IMR-90 (cell line): ENCODE measurements at regions not wholly inside any gene's neighbourhood (a gene's known extent, or its start where the extent isn't known, plus 50 kb on each side); places are given as distances from the start of the nearest gene placed in this dataset.

Source experiments
- ATAC-seq: fragments of 200-7000 bp; cut with Tn5 transposase; 2 replicates; pipeline ENCODE4 v1.9.1; 2020; ENCODE audit warnings: low read depth, mild to moderate bottlenecking, moderate library complexity
- BruUV-seq: library from RNA; stranded (reverse); fragments of 400-500 nt; replicated peaks from 2 replicates; lab custom pipeline; 2021; lab: Mats Ljungman, UMichigan
- CTCF ChIA-PET: fragments of 300-600 bp; formaldehyde crosslinking; extraction: SDS; loops from one replicate; lab custom pipeline; 2021; ENCODE audit warnings: antibody characterized with exemption; lab: Yijun Ruan, JAX
- POLR2A ChIA-PET: fragments of 300-600 bp; sonication (Branson Sonifier 250); formaldehyde crosslinking; loops from one replicate; lab custom pipeline; 2022; ENCODE audit warnings: antibody characterized with exemption; ENCODE audit not compliant: unreplicated experiment; lab: Charles Lee
- DNase-seq: peaks from one replicate; pipeline ENCODE4 v3.0.0; 2013
- H2AFZ ChIP-seq: replicated peaks from 2 replicates; pipeline ENCODE3; 2013; ENCODE audit warnings: low read length, mild to moderate bottlenecking; ENCODE audit not compliant: poor library complexity
- H2AK5ac ChIP-seq: 2 replicates; pipeline ENCODE4 v1.6.1; 2013; ENCODE audit warnings: low read depth, low read length, inconsistent platforms
- H2AK9ac ChIP-seq: replicated peaks from 2 replicates; pipeline ENCODE3; 2013; ENCODE audit warnings: mild to moderate bottlenecking, low read depth, low read length, moderate library complexity; ENCODE audit not compliant: poor library complexity
- H2BK120ac ChIP-seq: 2 replicates; pipeline ENCODE4 v1.6.1; 2013; ENCODE audit warnings: low read depth, low read length, inconsistent platforms
- H2BK15ac ChIP-seq: 3 replicates; pipeline ENCODE4 v1.6.1; 2013; ENCODE audit warnings: low read depth, low read length, inconsistent platforms
- H2BK20ac ChIP-seq: 2 replicates; pipeline ENCODE4 v1.6.1; 2013; ENCODE audit warnings: low read depth, mild to moderate bottlenecking, inconsistent platforms, low read length, moderate library complexity
- H2BK5ac ChIP-seq: 2 replicates; pipeline ENCODE4 v1.6.1; 2013; ENCODE audit warnings: mild to moderate bottlenecking, low read depth, low read length, inconsistent platforms; ENCODE audit not compliant: poor library complexity, severe bottlenecking
- H3K14ac ChIP-seq: replicated peaks from 2 replicates; pipeline ENCODE4 v1.6.1; 2013; ENCODE audit warnings: low read depth, low read length, inconsistent platforms
- H3K18ac ChIP-seq: 2 replicates; pipeline ENCODE4 v1.6.1; 2013; ENCODE audit warnings: low read depth, low read length, control low read depth
- H3K23ac ChIP-seq: 2 replicates; pipeline ENCODE4 v1.6.1; 2013; ENCODE audit warnings: low read depth, low read length, inconsistent platforms
- H3K27ac ChIP-seq: 2 replicates; pipeline ENCODE4 v1.5.1; 2013; ENCODE audit warnings: mild to moderate bottlenecking, control low read depth, low read length; ENCODE audit not compliant: insufficient read depth
- H3K27me3 ChIP-seq: 2 replicates; pipeline ENCODE4 v1.6.1; 2013; ENCODE audit warnings: low read length; ENCODE audit not compliant: control insufficient read depth, insufficient read depth
- H3K36me3 ChIP-seq: 2 replicates; pipeline ENCODE4 v1.6.1; 2013; ENCODE audit warnings: low read length, mixed read lengths; ENCODE audit not compliant: control insufficient read depth, insufficient read depth
- H3K4ac ChIP-seq: 2 replicates; pipeline ENCODE4 v1.6.1; 2013; ENCODE audit warnings: low read depth, low read length, inconsistent platforms
- H3K4me1 ChIP-seq: 2 replicates; pipeline ENCODE4 v1.6.1; 2013; ENCODE audit warnings: low read length, mixed read lengths; ENCODE audit not compliant: control insufficient read depth, insufficient read depth
- H3K4me2 ChIP-seq: 2 replicates; pipeline ENCODE4 v1.6.1; 2013; ENCODE audit warnings: low read depth, mild to moderate bottlenecking, control low read depth, low read length, moderate library complexity
- H3K4me3 ChIP-seq: 2 replicates; pipeline ENCODE4 v1.5.1; 2013; ENCODE audit warnings: low read depth, mild to moderate bottlenecking, control low read depth, low read length, moderate library complexity; ENCODE audit not compliant: insufficient read depth
- H3K56ac ChIP-seq: 2 replicates; pipeline ENCODE4 v1.6.1; 2013; ENCODE audit warnings: low read length, inconsistent platforms; ENCODE audit not compliant: insufficient read depth; ENCODE audit errors: extremely low read depth
- H3K79me1 ChIP-seq, 2 experiments: 2 replicates each; pipeline ENCODE4 v1.6.1; 2013; ENCODE audit warnings: low read length in 2 of 2, inconsistent platforms in 1 of 2, low read depth in 1 of 2
- H3K9ac ChIP-seq: 2 replicates; pipeline ENCODE4 v1.6.1; 2013; ENCODE audit warnings: low read depth, low read length, control low read depth
- H3K9me1 ChIP-seq: 2 replicates; pipeline ENCODE4 v1.6.1; 2013; ENCODE audit warnings: low read length, inconsistent platforms; ENCODE audit not compliant: insufficient read depth
- H3K9me3 ChIP-seq: 2 replicates; pipeline ENCODE4 v1.6.1; 2013; ENCODE audit warnings: low read length; ENCODE audit not compliant: control insufficient read depth, insufficient read depth
- H4K20me1 ChIP-seq: 2 replicates; pipeline ENCODE4 v1.6.1; 2013; ENCODE audit warnings: low read length, inconsistent platforms; ENCODE audit not compliant: insufficient read depth
- H4K5ac ChIP-seq: 2 replicates; pipeline ENCODE4 v1.6.1; 2013; ENCODE audit warnings: mild to moderate bottlenecking, low read depth, low read length, control low read depth
- H4K8ac ChIP-seq, 2 experiments: 2 replicates each; pipeline ENCODE4 v1.6.1; 2013; ENCODE audit warnings: low read depth in 2 of 2, low read length in 2 of 2, control low read depth in 1 of 2, inconsistent platforms in 1 of 2
- H4K91ac ChIP-seq: 2 replicates; pipeline ENCODE4 v1.6.1; 2013; ENCODE audit warnings: low read depth, low read length, inconsistent platforms; ENCODE audit not compliant: insufficient read depth
- BHLHE40 ChIP-seq: fragments of 150-350 bp; IDR thresholded peaks from 2 replicates; pipeline ENCODE4 v1.6.1; 2016; ENCODE audit warnings: mild to moderate bottlenecking, low read depth, low read length
- CHD1 ChIP-seq: IDR thresholded peaks from 2 replicates; pipeline ENCODE4 v1.6.1; 2012; ENCODE audit warnings: low read depth, low read length, improper control_type of control experiment
- ELK1 ChIP-seq: fragments of 150-350 bp; IDR thresholded peaks from 2 replicates; pipeline ENCODE4 v1.6.1; 2016; ENCODE audit warnings: low read depth, mild to moderate bottlenecking, low read length, moderate library complexity, borderline replicate concordance
- FOS ChIP-seq: fragments of 150-350 bp; IDR thresholded peaks from 2 replicates; pipeline ENCODE4 v1.6.1; 2016; ENCODE audit warnings: low read depth, low read length
- MXI1 ChIP-seq: IDR thresholded peaks from 2 replicates; pipeline ENCODE4 v1.6.1; 2012; ENCODE audit warnings: low read depth, mild to moderate bottlenecking, low read length, moderate library complexity, borderline replicate concordance
- NFE2L2 ChIP-seq: fragments of 150-350 bp; IDR thresholded peaks from 2 replicates; pipeline ENCODE4 v1.6.1; 2016; ENCODE audit warnings: low read depth, mild to moderate bottlenecking, low read length
- POLR2A ChIP-seq: IDR thresholded peaks from 2 replicates; pipeline ENCODE4 v1.6.1; 2012; ENCODE audit warnings: mild to moderate bottlenecking, low read depth, low read length
- RCOR1 ChIP-seq: IDR thresholded peaks from 2 replicates; pipeline ENCODE4 v1.6.1; 2012; ENCODE audit warnings: mild to moderate bottlenecking, low read length, improper control_type of control experiment; ENCODE audit not compliant: insufficient replicate concordance
- USF2 ChIP-seq: fragments of 150-350 bp; IDR thresholded peaks from 2 replicates; pipeline ENCODE4 v1.6.1; 2017; ENCODE audit warnings: mild to moderate bottlenecking, antibody characterized with exemption, low read length, low read depth
- WGBS, 2 experiments: methylation state at CpG; one replicate each; pipeline versions ENCODE4 v1.1.5 to v1.1.7; 2013; ENCODE audit warnings: missing lambda C conversion rate in 2 of 2; ENCODE audit not compliant: insufficient read length in 1 of 2; ENCODE audit errors: extremely low coverage in 2 of 2; 5-methylcytosine and 5-hydroxymethylcytosine counted together
- dilution Hi-C: fragments of 300-500 bp; cut with HindIII; formaldehyde crosslinking; loops from one replicate; pipeline ENCODE4 v1.14.3; 2018; ENCODE audit warnings: low sequenced_read_pairs; ENCODE audit not compliant: unreplicated experiment
- in situ Hi-C: fragments of 300-500 bp; cut with MboI; formaldehyde crosslinking; loops from 3 replicates; pipeline ENCODE4 v1.14.3; 2019; ENCODE audit warnings: low sequenced_read_pairs, inconsistent platforms, mixed read lengths
- intact Hi-C: fragments of 100-400 bp; cut with micrococcal nuclease; formaldehyde crosslinking; loops from 2 replicates; pipeline ENCODE4 v1.10.0; 2022
- TF ChIP-seq, protein P1 (sequence below): conservative IDR thresholded peaks from 2 replicates; pipeline ENCODE4 v1.5.1; 2012; ENCODE audit warnings: mild to moderate bottlenecking, low read depth, low read length, improper control_type of control experiment

DNA sequence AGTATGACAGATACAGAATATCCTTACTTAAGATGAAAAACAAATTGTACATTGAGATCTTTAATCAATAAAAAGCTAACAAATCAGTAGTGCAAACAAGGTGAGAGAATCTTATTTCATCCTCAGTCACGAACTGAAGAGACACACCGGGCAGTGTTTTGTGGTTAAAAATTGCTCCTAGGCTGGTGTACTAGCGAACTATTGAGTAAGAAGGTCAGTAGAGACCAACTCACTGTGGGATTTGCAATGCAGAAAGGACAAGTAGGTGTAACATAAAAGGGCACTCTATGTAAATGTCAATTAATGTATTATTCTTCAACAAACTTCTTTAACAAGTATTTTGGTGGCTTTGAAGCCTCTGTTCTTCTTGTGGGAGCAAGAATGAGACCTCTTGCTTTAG, 260.2 kb upstream of the PPARGC1A start:
- H3K23ac ChIP-seq = no peak overlapping the region
- H3K4me2 ChIP-seq = no peak overlapping the region
- ChIA-PET CTCF (no interaction called here), POLR2A (no interaction called here)
- H2AK9ac ChIP-seq = no peak overlapping the region
- H3K27me3 ChIP-seq = peaks cover 4% of the 10 kb centered on the region
- H3K27ac ChIP-seq = no peak overlapping the region
- no peak overlapping the region for H2BK5ac ChIP-seq
- no peak overlapping the region for H4K91ac ChIP-seq
- no peak overlapping the region for H3K18ac ChIP-seq
- H2BK20ac ChIP-seq = no peak overlapping the region
- no peak overlapping the region for H3K9ac ChIP-seq
- H3K56ac ChIP-seq = no peak overlapping the region
- H2BK120ac ChIP-seq = no peak overlapping the region
- no peak overlapping the region for H4K5ac ChIP-seq
- H2BK15ac ChIP-seq = no peak overlapping the region
- intact Hi-C loops = no loop called here
- no peaks in the 10 kb centered on the region for H3K79me1 ChIP-seq
- H3K9me1 ChIP-seq = no peaks in the 10 kb centered on the region
- dilution Hi-C loops = no loop called here
- DNase-seq (no peak), ATAC-seq (no peak)
- H3K36me3 ChIP-seq = no peaks in the 10 kb centered on the region
- H2AFZ ChIP-seq = no peak overlapping the region
- no peak overlapping the region for H3K4me3 ChIP-seq
- no TSS peak for BruUV-seq
- H4K8ac ChIP-seq = no peak overlapping the region
- no peaks in the 10 kb centered on the region for H4K20me1 ChIP-seq
- in situ Hi-C loops = no loop called here
- TF ChIP-seq USF2 (no peak), BHLHE40 (no peak), ELK1 (no peak), NFE2L2 (no peak), CHD1 (no peak), POLR2A (no peak), MXI1 (no peak), FOS (no peak), RCOR1 (no peak)
- TF ChIP-seq, protein P1, sequence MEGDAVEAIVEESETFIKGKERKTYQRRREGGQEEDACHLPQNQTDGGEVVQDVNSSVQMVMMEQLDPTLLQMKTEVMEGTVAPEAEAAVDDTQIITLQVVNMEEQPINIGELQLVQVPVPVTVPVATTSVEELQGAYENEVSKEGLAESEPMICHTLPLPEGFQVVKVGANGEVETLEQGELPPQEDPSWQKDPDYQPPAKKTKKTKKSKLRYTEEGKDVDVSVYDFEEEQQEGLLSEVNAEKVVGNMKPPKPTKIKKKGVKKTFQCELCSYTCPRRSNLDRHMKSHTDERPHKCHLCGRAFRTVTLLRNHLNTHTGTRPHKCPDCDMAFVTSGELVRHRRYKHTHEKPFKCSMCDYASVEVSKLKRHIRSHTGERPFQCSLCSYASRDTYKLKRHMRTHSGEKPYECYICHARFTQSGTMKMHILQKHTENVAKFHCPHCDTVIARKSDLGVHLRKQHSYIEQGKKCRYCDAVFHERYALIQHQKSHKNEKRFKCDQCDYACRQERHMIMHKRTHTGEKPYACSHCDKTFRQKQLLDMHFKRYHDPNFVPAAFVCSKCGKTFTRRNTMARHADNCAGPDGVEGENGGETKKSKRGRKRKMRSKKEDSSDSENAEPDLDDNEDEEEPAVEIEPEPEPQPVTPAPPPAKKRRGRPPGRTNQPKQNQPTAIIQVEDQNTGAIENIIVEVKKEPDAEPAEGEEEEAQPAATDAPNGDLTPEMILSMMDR = no peak
- H3K9me3 ChIP-seq = no peaks in the 10 kb centered on the region
- H3K4me1 ChIP-seq = peaks cover 2% of the 10 kb centered on the region; the same call in 1 of the 2 replicates
- no peak overlapping the region for H3K4ac ChIP-seq
- H2AK5ac ChIP-seq = no peak overlapping the region
- no CpG with 5 or more reads among the region's 3 CpGs for WGBS, 2 experiments
- H3K14ac ChIP-seq = no peak overlapping the region
